ENCODE measurements at regions not wholly inside any gene's neighbourhood (a gene's known extent, or its start where the extent isn't known, plus 50 kb on each side); places are given as distances from the start of the nearest gene placed in this dataset.

DNA sequence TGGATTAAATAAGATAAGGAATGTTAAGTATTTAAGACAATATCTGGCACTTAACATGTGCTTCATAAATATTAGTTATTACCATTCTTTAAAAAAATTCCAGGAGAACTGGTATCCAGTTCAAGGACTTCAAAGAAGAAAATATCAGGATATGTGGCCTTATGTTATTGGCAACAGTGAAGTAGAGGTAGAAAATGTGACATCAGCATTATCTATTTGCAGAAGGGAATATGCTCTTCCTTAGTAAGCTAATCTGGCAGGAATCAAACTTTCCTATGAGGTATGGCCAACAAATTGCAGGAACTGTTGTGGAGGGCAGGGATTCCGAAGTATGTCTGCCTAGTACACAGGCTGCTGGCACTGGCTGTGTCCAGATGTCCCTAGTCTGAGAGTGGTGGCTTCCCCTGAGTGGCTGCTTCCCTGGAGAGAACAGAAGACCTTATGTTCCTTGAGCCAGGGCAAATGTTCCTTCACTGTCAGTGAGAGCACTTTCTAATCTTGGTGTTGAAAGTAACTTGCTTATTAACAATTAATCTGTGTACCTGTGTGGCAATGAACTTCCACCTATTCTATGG lies 351.7 kb upstream of the THRB start:
- no peak for DNase-seq

GRCh38 chr3:24850245-24850644 lies 355.6 kb upstream of the THRB start:
- DNase-seq = no peak

DNA sequence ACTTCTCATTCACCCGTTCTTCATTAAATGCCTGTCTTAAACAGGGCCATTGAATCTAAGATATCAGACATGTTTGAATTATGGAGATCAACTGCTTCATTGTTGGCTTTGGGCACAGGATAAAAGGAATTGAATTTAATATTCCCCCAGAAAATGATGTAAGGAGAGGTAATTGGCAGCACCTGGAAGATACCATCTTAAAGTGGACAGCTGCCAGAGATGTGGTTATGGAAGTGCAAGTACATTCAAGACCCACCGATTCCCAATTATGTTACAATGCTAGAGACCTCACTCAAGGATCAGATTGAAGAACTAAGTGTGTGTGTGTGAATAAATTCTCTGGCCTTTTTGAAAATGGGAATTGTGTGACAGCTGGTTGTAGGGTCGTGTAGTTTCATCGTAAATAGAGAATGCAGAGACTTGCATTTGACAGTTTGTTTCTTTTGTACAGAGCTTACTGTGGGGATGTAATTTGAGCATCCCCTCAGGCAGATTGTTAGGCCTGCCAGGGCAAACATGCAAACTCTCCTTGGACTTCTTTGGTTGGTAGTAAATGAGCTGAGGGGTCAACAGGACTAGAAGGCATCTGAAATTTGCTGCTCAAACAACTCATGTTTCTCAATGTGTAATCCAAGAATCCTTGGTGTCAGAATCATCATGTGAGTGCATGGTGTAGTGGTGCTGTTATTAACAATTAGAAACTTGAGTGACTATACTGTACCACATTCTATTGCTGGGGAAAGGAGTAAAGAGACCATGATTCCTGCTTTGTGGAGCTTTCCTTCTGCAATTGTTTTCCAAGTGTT lies 359.2 kb upstream of the THRB start:
- no peak for DNase-seq

DNA sequence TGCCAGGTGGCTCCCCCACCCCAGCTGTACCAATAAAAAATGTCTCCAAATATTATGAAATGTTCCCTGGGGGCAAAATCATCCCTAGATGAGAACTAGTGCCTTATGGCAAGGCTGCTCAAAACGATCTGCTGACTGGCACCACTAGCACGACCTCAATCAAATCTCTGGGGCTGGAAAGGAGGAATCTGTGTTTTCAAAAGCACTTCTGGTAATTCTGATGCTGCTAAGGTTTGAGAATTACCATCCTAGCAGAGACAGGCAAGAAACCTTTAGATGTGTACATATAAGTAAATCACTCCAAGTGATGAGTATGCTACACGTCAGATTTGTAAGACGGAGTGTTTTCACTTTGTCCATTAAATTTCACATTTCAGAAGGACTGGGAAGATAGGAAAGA lies 360.1 kb upstream of the THRB start:
- no peak for DNase-seq

- DNase-seq = no peak
Observed at GRCh38 chr3:24857945-24858344, 363.3 kb upstream of the THRB start.

DNA sequence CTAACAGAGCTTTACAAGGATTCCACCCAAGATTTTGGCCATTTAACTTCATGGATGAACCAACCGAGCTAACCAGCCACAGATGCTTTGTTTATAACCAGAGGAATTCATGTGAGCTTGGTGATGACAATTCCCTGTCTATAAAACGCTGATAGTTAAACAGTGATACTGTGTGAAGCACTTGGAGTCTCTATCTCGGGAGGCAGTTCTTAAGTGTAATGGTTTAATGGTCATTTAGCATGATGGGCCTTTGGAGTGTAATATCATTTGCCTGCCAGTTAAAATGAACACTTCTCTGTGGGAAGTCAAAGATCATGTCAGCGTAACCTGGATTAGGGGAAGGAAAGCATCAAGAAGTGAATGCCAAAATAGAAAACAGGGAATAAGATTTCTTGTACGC lies 368.6 kb upstream of the THRB start:
- no peak for DNase-seq

GRCh38 chr3:24867783-24868182 lies 373.1 kb upstream of the THRB start:
- no peak for DNase-seq

DNA sequence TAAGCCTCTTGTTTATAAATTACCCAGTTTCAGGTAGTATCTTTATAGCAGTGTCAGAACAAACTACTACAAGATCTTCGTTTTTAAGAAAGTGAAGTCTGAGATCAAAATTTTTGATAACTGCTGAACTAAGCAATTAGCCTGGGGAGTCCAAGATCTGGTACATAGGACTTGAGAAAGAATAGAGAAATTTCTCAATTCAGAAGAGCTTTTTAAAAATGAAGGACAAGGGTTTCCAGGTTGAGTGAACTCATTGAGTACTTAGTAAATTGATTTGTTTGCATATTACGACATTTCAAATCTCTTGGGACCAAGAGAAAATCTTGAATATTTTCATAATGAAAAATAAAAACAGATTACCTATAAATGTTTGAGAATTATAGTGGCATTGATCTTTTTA lies 386.6 kb upstream of the THRB start:
- no peak for DNase-seq

- no peak for DNase-seq
Observed at GRCh38 chr3:24886501-24886900, 391.9 kb upstream of the THRB start.

GRCh38 chr3:24890012-24890411 lies 395.4 kb upstream of the THRB start:
- no peak for DNase-seq

DNA sequence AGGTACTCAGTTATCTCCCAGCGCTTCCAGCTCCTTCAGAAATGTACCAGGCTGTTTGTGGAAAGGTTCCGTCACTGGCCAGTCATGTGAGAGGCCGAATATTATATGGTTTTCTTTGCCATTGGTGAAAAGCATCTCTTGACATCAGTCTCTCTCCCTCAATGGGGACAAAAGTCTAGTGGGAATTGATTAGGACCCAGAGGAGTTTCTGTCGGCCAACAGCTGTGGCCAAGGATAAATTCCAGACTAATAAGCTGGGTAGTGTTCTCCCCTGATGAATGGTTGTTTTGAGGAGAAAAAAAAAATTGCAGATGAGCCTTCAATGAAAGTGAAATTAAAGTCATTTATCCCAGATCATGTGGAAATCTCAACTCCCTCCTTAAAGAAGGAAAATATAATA lies 404.7 kb upstream of the THRB start:
- DNase-seq = no peak

DNA sequence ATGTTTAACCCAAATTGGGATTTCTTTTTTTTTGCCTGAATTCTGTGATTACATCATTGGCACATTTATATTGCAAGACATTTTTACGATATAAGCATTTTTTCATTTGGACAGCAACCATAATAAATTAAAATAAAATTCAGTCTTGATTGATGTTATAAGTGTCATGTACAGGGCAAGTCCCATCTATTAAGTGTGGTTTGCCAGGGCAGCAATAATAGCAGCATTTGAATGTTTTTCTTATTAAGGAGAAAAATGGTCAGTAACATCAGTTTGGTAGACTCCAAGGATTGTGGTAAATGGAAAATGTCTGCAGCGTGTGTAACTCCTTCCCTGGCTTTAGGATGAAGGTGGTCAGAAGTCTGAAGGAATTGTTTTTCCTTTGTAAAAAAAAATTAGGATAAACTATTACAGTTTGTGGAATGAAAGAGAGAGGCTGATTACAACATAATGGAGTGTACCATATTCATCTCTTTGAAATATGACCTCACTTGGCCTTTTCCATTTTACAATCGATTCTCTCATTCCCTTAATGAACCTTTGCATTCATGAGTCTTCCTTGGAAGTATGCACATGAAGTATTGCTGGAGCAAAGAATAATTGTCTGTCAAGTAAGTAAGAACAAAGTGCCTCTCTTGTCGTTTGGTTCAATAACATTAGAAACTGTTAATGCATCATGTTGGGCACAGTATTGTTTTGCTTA lies 405.4 kb upstream of the THRB start:
- no peak for DNase-seq

DNA sequence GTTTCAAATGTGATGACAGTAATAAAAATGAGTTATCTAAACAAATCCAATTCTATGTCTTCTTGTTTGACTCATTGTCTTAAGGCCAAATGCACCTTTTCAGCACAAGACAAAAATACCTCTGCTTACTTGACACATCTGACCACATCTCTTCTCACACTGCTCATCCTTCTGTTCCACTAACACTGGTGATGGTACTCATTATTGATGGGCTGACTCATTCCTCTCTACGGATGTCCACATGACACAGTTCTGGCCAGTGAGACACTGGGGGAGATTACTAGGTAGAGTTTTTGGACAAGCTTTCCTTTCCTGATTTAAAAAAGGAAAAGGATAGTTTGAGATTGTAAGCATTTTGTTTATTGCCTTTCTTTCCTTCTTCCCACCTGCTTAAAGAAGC lies 410.6 kb upstream of the THRB start:
- no peak for DNase-seq

GRCh38 chr3:24907106-24907505 lies 412.5 kb upstream of the THRB start:
- DNase-seq = no peak

- no peak for DNase-seq
Observed at GRCh38 chr3:24911076-24911475, 416.4 kb upstream of the THRB start.

DNA sequence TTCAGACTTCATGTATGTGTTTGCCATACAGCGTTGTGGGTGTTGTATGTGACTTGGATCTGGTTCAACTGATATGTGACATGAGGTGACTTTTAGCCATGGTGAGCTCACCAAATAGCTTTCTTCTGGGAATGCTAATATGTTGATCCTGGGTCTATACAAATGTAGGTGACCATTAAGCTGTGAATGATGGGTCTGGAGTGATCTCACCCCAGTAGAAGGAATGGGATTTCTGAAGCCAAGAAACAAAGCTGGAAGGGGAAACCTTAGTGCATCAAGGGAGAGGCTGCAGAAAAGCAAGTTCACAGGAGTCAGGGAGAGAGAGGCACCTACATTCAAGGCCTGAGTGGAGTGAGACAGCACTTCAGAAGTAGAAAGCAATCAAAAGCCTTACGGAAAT lies 421.0 kb upstream of the THRB start:
- no peak for DNase-seq

DNA sequence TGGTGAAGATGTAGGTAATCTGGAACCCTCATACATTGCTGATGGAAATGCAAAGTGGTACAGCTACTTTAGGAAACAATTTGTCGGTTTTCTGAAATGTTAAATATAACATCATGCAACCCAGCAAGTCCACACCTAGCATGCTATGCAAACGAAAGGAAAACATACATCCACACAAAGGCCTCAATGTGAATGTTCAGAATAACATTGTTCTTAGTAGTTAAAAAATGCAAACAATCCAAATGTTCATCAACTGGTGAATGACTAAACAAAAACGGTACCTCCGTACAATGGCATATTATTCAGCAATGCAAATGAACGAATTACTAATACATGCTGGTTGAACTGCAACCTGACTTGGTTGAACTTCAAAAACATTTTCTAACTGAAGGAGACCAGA lies 423.3 kb upstream of the THRB start:
- DNase-seq = no peak

GRCh38 chr3:24923570-24923969 lies 428.9 kb upstream of the THRB start:
- no peak for DNase-seq

GRCh38 chr3:24929521-24929920 lies 434.9 kb upstream of the THRB start:
- no peak for DNase-seq

GRCh38 chr3:24933401-24933800 lies 438.8 kb upstream of the THRB start:
- no peak for DNase-seq

DNA sequence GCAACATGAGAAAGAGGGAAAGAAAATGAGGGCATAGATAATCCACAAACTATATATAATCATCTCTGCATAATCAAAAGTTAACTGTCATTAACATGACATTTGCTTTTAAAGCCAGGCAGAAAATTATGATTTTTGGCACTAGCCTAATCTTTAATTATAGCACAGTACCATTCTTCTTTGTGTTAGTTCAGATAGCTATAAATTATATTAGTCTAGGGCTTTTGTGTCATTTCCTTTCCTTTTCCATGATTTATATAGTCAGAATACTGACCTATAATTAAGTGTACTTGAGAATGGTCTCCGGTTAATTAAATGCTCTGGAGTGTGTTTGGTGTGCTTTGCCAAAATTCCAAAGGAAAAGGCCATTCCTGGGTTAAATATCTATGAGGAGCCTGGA lies 441.9 kb upstream of the THRB start:
- no peak for DNase-seq

DNA sequence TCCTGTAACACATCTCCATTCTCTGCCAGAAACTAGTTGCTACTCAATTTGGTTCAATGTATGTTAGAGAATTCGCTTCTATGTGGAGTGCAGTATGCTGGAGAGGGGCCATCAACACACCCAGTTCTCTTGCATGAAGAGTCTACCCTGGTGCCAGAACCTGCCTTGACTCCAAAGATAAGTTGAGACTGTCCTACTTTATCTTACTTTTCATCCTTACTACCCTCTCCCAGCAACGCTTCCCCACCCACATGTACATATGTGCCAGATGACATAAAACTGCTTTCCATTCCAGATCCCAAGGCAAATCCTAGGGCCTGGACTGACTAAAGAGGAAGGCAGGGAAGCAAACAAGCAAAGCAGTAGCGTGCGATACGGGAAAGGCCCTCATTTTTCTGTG lies 442.6 kb upstream of the THRB start:
- DNase-seq = no peak

DNA sequence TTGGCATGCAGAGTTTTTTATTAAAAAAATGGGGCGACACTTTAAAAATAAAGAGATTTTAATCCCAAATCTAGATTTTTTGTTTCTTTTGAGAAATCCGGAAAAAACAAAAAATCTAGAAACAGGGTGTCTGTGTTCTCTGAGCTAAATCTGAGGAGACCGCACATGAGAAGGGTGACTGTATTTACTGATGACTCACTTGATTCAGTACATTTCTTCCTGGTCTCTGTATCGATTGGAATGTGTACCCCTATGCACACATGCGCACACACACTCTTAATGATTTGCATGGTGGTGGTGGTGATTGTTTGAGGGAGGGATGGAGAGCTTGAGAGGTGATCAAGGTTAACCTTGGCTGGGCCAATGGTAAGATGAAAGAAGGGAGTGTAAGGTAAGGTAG lies 443.1 kb upstream of the THRB start:
- no peak for DNase-seq

- no peak for DNase-seq
Observed at GRCh38 chr3:24943961-24944360, 449.3 kb upstream of the THRB start.

All from activated CD8-positive, alpha-beta memory T cell treated with anti-CD3 and anti-CD28 coated beads for 24 hours (primary cell).